ENCODE measurements at regions not wholly inside any gene's neighbourhood (a gene's known extent, or its start where the extent isn't known, plus 50 kb on each side); places are given as distances from the start of the nearest gene placed in this dataset.

GRCh38 chr10:113480851-113481502 is 71.9 kb upstream of the HABP2 start:
- TF ChIP-seq CTCF (IDR thresholded peaks at IDR 0.05) (no peak), EP300 (IDR thresholded peaks at IDR 0.05) (no peak), POLR2A (IDR thresholded peaks at IDR 0.05) (no peak)

Measured in sigmoid colon (tissue), 4 donors.